HG03045 (cell line): ENCODE measurements at regions not wholly inside any gene's neighbourhood (a gene's known extent, or its start where the extent isn't known, plus 50 kb on each side); places are given as distances from the start of the nearest gene placed in this dataset.

Experiments used
- ATAC-seq: cut with Tn5 transposase; IDR thresholded peaks from one replicate; pipeline ENCODE4 v1.9.1; 2021; ENCODE audit warnings: mild to moderate bottlenecking, moderate library complexity; ENCODE audit not compliant: unreplicated experiment

- ATAC-seq, result no peak
Observed at GRCh38 chr5:12419075-12419474, 514.8 kb upstream of the CTNND2 start.

GRCh38 chr5:12413585-12413984, 509.3 kb upstream of the CTNND2 start:
- ATAC-seq, result no peak

- ATAC-seq, result no peak
Observed at GRCh38 chr5:12413075-12413474, 508.8 kb upstream of the CTNND2 start.

GRCh38 chr5:12399868-12400267, 495.6 kb upstream of the CTNND2 start:
- no peak for ATAC-seq

GRCh38 chr5:12392246-12392645, 488.0 kb upstream of the CTNND2 start:
- no peak for ATAC-seq

- no peak for ATAC-seq
Observed at GRCh38 chr5:12385095-12385494, 480.8 kb upstream of the CTNND2 start.

GRCh38 chr5:12384005-12384404, 479.8 kb upstream of the CTNND2 start:
- no peak for ATAC-seq

- ATAC-seq, result no peak
Observed at GRCh38 chr5:12367973-12368372, 463.7 kb upstream of the CTNND2 start.

- ATAC-seq, result no peak
Observed at GRCh38 chr5:12360218-12360617, 456.0 kb upstream of the CTNND2 start.

- no peak for ATAC-seq
Observed at GRCh38 chr5:12358371-12359090, 454.3 kb upstream of the CTNND2 start.

- no peak for ATAC-seq
Observed at GRCh38 chr5:12357626-12358025, 453.4 kb upstream of the CTNND2 start.

- no peak for ATAC-seq
Observed at GRCh38 chr5:12354686-12355085, 450.4 kb upstream of the CTNND2 start.

GRCh38 chr5:12343558-12343957, 439.3 kb upstream of the CTNND2 start:
- no peak for ATAC-seq

- no peak for ATAC-seq
Observed at GRCh38 chr5:12335938-12336337, 431.7 kb upstream of the CTNND2 start.

GRCh38 chr5:12332480-12332879, 428.2 kb upstream of the CTNND2 start:
- ATAC-seq, result no peak

GRCh38 chr5:12330993-12331588, 426.8 kb upstream of the CTNND2 start:
- ATAC-seq, result no peak

GRCh38 chr5:12330381-12330780, 426.1 kb upstream of the CTNND2 start:
- no peak for ATAC-seq

GRCh38 chr5:12323637-12324229, 419.5 kb upstream of the CTNND2 start:
- ATAC-seq, result no peak

- no peak for ATAC-seq
Observed at GRCh38 chr5:12322042-12322441, 417.8 kb upstream of the CTNND2 start.

- ATAC-seq, result no peak
Observed at GRCh38 chr5:12320331-12320730, 416.1 kb upstream of the CTNND2 start.

- ATAC-seq, result no peak
Observed at GRCh38 chr5:12316812-12317211, 412.6 kb upstream of the CTNND2 start.

- ATAC-seq, result no peak
Observed at GRCh38 chr5:12315461-12315860, 411.2 kb upstream of the CTNND2 start.
